ENCODE measurements at regions not wholly inside any gene's neighbourhood (a gene's known extent, or its start where the extent isn't known, plus 50 kb on each side); places are given as distances from the start of the nearest gene placed in this dataset.
A peak's percentile ranks its signal among the peaks of the same experiment; 100 is the strongest.

DNA sequence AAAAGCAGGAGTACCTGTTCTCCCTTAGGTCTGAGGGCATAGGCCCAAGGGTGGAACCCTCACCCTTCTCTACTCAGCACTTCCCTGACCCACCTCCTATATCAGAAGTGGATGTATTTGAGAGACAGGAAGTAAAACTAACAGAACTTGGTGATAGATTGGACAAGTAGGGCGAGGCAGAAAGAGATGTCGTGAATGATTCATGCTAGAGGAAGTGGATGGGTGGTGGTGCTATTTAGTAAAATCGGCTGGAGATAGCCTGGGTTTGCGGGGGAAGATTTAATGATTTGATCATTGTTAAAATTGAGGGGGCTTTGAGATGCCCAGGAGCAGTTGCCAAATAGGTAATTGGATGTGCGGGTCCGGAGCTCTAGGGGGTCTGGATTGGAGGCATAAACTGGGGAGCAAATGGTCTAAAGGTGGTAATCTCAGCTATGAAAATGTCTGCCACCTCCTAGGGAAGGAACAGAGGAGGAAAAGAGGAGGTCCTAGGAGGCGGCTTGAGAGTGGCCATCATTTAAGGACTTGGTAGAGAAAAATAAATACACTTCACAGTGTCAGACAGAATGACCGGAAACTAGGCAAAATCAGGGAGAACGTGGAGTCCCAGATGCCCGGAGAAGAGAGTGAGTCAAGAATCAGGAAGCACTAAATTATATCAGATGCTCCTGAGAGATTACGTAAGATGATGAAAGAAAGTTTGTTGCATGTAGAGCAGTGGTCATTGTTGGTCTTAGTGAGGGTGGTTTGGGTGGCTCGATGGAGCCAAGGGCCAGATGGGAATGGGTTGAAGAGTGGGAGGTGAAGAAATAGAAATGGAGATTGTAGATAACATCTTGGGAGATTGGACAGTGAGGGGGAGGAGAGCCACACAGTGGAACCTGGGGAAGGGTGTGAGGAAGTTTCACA lies 142.0 kb downstream of the CEP57L1 start (continued):
- TF ChIP-seq CHD7 (IDR thresholded peaks at IDR 0.05; ENCODE audit: low read depth, low read length) = no peak
- TF ChIP-seq THAP12 (CRISPR knock-in tag; IDR thresholded peaks at IDR 0.05) = no peak
- no peak for TF ChIP-seq GTF2B (IDR thresholded peaks at IDR 0.05; ENCODE audit: extremely low read depth, insufficient read length)
- no peak for TF ChIP-seq ZBTB26 (CRISPR knock-in tag; IDR thresholded peaks at IDR 0.05)
- TF ChIP-seq HDAC2 (IDR thresholded peaks at IDR 0.05) = peak; percentile 44; the same call in 1 of the 2 replicates
- TF ChIP-seq, protein P1, sequence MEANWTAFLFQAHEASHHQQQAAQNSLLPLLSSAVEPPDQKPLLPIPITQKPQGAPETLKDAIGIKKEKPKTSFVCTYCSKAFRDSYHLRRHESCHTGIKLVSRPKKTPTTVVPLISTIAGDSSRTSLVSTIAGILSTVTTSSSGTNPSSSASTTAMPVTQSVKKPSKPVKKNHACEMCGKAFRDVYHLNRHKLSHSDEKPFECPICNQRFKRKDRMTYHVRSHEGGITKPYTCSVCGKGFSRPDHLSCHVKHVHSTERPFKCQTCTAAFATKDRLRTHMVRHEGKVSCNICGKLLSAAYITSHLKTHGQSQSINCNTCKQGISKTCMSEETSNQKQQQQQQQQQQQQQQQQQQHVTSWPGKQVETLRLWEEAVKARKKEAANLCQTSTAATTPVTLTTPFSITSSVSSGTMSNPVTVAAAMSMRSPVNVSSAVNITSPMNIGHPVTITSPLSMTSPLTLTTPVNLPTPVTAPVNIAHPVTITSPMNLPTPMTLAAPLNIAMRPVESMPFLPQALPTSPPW (CRISPR knock-in tag; IDR thresholded peaks at IDR 0.05) = no peak; the same call in none of the 2 replicates
- TF ChIP-seq, protein P2, sequence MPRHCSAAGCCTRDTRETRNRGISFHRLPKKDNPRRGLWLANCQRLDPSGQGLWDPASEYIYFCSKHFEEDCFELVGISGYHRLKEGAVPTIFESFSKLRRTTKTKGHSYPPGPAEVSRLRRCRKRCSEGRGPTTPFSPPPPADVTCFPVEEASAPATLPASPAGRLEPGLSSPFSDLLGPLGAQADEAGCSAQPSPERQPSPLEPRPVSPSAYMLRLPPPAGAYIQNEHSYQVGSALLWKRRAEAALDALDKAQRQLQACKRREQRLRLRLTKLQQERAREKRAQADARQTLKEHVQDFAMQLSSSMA (CRISPR knock-in tag; IDR thresholded peaks at IDR 0.05) = no peak

Measured in K562 (cell line).